ENCODE measurements at regions not wholly inside any gene's neighbourhood (a gene's known extent, or its start where the extent isn't known, plus 50 kb on each side); places are given as distances from the start of the nearest gene placed in this dataset.

DNA sequence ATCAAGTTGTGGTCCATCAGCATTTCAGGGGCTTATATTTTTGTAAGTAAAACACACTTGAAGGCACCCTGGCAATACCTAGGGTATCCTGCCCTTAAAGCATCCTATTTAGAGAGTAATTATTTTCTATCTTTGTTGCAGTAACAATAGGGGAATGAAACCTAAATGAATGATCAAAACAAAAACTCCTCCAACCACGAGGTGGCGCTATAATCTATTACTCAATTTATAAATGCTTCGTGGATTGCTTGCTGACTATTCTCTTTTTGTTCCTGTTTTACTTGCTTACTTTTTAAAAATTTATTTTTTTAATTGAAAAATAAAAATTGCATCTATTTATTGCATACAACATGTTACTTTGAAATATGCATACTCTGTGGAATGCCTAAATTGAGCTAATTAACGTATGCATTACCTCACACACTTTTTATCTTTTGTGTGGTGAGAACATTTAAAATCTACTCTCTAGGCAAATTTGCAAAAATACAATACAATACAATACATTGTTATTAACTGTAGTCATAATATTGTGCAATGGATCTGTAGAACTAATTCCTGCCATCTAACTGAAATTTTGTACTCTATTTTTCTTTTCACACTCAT lies 147.7 kb upstream of the BMPER start:
- peak; percentile 76 for DNase-seq

DNA sequence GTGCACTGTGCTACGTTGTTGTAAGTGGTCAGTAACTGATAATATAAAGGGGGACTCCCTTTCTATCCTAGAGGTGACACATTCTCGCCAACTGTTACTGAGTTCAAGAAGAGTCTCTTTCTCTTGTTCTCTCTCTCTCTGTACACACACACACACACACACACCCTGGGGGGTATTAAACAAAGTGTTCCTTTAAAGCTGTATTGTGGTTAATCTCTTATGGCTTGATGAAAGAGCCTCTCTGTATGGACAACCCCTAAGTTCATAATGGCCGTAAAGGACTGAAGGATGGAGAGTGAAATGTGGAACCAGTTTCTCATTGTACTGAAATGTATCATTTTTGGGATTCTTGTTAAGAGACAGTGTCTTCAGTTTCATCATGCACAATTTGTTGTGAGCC lies 145.2 kb upstream of the BMPER start:
- no peak for DNase-seq

DNA sequence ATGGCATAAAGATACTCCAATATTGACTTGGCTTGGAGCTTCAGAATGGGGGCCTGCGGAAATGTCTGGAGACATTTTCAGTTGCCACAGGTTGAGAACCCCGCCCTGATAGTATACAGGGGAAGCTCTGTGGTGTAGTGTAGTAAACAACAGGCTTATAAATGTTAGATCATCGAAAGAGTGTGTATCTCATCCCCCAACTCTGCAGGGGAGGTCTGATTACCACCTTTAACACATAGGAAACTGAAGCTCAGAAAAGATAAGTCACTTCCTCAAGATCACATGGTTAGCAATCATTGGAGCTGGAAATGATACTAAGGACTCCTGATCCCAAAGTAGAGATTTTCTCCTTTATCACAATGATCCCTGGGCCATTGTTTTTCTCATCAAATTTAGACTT lies 144.5 kb upstream of the BMPER start:
- no peak for DNase-seq

DNA sequence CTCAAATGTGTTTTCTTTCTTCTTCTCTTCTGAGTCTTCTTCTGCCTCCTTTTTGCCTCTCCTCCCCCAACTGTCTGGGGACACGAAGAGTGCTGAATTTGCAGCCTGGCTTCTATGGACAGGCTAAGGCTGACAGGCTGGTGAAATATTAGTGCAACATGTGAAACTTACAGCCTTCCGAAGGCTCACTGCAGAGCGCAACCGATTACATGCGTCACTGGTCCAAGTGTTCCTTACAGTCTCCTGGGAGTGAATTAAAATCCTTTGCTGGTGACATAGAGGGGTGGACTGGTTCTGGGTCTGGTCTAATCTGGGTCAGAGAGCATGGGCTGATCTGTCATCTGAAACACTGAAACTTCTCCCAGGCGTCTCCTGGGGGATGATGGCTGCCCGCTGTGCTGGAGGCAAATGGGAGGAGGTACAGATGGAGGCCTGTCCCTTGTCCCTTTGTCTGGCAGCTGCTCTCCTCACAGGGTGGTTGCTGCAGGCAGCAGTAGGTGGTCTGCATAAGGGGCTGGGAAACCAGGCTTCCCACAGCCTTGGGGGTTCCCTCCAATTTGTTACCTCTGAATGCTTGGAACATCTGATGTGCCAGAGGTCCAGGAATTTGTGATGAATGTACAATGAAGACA lies 143.8 kb upstream of the BMPER start:
- DNase-seq: peak; percentile 91

DNA sequence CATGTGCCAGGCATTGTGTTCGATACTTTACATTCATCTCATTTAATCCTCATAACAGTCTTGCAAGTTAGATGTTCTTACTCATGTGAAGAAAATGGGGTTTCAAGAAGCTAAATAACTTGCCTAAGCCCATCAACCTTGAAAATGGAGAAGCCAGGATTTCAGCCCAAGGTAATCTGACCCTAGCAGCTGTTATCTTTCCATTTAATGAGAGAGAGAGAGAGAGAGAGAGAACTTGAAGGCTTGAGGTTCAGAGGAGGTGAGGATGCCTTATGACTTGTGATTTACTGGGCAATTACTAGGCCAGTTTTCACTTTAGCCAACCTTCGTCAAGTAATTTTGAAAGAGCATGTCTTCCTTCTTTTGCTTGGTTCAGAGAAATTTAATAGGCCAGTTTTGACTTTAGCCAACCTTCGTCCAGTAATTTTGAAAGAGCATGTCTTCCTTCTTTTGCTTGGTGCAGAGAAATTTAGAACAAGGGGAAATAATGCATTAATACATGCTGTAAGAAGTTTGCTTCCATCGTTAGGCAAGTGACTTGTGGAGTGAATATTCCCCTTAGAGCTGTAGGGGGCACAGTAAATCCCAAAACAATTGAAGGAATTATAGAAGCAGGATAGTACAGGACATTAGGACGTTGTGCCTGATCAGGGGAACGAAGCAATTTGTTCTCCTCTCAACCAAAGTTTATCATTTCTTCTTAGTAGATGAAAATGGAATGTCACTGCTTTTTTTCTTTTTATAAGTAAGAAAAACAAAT lies 143.0 kb upstream of the BMPER start:
- DNase-seq: no peak

DNA sequence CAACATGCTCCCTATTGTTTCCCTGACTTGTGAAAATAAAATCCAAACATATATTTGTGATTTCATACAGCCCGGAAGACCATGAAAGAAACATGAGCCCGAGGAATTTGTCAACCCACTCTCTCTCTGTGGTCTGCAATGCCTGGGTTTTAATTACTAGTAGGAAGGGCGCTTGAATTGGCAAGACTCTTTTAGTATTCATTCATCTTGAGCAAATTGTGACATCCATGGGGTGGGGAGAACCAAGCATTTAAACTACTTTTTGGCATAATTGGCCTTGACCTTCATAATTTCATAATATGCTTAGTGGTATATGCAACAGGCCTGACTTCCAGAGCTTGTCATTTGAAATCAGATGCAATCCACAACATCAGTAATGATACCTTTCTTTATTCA lies 142.4 kb upstream of the BMPER start:
- DNase-seq: peak; percentile 27

DNA sequence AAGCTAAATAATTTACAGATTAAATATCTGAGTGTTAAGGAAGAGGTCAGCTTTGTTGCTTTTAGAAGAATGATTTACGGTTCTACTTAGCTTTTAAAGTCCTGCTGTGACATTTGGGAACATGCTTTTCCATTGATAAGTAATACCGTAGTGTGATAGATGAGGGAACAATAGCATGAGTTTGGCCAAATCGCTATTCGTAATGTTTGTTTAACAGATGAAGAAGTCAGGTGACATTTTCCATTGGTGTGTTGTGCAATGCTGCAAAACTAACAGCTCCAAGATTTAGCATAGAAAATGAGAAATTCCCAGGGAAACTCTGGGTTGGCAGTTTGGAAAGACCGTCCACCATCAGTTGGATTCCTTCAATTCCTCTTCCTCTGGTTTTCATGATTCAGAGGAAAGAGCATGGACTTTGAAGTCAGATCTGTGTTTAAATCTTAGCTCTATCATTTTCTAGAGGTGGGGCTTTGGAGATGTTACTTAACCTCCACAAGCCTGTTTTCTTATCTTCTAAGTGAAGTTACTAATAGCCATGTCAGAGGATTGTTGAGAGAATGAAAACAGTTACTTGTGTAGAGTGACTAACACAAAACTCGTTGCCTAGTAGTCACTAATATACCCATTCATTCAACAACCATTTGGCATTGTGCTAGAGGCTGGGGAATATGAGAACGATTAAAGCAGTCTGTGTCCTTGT lies 140.4 kb upstream of the BMPER start:
- no peak for DNase-seq

DNA sequence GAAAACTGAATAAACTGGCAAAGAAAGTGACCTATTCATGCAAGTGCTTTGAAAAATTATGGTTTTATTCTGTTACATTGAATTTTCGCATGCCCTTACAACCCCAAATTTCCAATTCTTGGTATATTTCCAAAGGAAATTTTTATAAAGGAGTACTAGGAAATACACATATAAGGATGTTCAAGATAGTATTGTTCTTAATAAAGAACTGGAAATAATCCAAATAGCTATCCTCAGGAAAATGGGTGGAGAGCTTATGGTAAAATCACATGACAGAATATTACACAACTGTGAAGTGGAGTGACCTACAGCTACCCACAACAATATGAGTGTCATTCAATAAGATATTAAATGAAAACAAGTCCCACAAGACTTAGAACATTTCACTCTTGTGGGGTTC lies 138.9 kb upstream of the BMPER start:
- no peak for DNase-seq

DNA sequence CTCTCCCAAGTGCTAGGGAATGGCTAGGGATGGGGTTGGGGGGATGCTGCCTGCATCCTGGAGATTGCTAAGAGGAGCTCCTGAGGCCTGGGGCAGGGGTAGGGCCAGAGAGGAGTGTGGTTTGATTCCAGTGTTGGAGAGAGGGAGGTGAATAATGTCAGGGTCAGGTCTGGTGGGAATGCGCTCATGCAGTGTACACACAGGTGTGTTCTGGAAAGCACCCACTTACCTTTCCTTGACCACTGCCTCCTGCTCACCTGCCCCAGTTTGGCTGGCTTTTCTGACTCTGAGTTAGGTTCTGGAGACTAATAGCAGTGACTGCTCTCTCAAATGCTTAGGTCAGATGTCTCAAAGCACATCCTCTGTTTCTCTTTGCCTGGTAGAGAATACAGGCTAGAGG lies 135.4 kb upstream of the BMPER start:
- DNase-seq: no peak

DNA sequence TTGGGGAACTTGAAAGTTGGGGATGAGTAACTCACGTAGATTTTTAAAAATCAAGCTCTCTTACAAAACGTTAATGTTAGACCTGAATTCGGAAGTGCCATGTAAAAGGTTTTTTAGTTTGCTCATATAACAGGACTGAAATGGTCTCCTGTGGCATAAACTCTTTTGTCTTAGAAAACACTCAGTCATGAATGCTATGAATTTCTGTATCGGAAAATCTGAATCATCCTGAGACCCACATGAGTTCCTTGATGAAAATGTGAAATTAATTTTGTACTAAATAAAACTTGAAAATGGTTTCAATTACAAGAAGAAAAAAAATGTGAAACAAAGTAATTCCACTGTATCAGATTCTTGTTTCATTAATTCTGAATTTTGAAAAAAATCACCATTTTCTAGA lies 134.8 kb upstream of the BMPER start:
- DNase-seq: no peak

DNA sequence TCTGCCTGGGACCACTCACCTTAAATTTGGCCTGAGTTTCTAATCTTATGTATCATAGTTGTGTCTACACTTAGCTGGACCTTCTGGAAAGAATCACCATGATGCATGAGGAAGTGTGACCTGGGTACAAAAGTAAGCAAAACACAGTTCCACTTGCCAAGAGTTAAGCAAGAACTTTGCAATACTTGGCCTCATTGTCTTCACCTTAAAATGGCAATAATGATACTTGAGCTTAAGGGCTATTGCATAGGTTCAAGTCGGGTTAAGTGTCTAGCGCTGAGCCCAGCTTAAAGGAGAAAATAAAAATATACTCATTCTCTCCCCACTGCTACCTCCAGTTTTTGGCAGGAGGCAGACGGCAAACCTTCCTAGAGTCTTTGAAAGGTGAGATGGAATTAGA lies 133.9 kb upstream of the BMPER start:
- DNase-seq: no peak

DNA sequence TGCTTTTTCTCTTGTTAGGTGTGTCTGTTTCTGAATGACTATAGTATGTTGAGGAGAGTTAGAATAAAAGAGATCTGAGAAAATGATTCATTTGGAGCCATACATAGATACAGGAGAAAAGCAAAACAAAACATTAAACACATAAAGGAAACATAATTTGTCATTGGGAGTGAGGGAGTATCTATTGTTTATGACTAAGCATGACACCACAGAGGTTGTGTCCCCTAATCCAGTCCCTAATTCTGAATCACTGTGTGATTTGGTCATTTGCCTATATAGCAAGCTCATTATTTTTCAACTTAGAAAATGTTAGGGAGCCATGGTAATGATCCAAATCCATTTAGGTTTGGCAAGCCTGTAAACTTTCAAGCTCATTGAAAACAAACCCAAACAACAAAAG lies 132.3 kb upstream of the BMPER start:
- DNase-seq: no peak

DNA sequence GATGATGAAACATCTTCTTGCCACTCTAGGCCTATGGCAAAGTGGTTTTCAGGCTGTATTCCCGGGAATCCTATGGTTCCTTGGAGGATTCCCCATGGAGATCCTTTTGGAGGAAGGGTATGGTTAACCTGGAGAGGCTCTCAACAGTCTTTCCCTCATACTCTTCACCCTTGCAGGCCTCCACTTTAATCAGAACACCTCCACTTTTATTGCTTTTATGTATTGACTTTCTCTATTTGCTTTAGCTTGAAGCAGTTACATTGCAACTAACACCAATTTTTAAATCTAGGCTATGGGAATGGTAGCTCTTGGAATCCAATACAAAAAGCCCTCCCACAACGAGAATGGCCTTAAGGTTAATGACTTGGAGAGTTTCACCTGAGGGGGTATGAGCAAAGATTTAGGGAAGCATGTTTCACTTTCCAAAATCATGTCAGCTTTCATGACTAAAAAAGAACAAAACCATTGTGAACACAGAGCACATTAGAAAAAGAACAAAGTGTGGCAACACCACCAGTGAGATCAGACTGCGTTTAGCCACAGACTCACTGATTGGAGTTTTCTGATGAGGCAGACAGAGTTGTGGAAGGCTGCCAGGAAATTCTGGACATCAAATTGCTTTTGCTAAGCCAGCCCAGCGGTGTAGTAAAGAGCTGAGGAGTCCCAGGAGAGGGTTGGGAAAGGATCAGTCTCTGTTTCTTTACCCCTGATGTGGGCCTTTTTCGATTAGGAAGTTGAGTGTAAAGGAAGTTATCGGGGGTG lies 130.4 kb upstream of the BMPER start:
- DNase-seq: peak; percentile 68

DNA sequence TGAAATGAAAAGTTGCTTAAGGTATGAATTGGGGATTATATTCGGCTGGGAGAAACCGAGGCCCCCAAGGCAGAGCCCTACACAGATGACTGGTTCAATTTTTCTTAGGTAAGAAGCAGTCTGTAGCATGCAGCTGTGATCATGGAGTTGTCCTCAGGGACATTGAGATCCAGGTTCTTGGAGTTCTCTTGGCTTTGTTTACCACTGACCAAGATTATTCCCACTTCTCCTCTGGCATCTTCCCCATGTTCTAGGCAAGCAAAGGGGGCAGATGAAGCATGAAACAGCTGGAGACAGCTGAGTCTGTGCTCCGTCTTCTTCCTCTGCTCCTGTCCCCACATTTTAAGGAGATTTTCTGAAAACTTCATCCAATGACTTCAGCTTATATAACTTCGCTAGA lies 129.5 kb upstream of the BMPER start:
- no peak for DNase-seq

DNA sequence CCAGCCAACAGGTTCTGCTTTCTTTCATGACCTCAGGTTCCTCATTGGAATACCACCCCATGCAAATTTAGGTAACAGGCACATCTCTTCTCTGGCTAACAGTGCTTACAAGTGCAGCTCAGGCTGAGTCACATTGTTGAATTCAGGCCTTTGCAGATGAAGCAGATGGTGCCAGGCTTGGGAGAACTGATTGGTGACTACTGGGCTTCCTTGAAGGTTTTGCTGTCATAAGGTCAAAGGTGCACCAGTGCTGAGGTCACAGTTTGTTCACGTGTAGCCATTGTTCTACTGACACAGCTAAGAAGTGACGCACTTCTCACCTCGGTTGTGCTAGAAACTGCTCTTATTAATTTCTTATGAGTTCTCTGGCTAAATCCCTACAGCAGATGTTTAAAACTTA lies 128.6 kb upstream of the BMPER start:
- DNase-seq: no peak

DNA sequence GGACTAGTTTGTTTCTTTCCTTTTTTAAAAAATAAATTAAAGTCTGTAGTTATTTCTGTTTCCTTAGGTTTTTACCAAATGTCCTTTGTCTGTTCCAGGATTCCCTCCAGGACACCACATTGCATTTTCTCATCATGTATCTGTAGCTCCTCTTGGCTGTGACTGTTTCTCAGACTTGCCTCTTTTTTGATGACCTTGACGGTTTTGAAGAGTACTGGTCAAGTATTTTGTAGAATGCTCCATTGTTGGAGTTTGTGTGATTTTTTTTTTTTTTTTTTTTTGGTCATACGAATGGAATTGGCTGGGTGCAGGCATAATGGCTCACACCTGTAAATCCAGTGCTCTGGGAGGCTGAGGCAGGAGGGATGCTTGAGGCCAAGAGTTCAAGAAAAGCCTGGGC lies 127.1 kb upstream of the BMPER start:
- DNase-seq: no peak

DNA sequence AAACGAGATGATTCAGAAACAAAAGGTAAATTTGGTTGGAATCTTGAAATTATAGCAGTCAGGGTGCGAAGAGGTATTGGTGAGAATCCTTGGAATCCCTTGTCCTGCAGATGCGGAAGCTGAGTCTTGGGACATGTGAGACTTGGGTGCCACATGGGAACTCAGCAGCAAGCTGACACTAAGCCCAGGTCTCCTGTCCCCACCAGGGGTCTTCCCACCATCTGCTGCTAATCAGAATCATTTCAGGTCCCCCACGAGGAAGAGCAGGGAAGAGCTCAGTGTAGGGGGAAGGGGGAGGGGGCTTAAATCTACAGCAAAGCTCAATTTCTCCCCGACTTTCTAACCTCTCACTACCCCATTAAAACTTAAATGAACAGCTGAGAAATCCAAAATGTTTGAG lies 126.1 kb upstream of the BMPER start:
- DNase-seq: no peak

DNA sequence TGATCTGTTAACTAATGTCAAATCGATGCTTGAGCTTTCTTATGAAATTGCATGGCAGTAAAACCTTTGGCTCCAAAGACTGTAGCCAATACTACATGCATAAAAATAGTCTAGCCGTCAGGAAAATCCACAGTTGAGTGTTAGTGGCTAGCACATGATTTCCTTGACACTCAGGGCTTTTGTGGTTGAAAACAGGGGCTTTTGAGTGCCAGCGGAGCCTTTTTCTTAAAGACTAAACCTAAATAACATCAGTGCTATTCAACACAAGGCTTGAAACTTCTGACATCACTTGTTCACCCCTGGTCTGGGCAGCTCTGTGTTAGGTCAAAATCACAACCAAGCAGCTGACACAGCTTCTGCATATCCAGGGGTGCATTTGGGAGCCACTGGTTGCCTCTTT lies 124.2 kb upstream of the BMPER start:
- DNase-seq: no peak

DNA sequence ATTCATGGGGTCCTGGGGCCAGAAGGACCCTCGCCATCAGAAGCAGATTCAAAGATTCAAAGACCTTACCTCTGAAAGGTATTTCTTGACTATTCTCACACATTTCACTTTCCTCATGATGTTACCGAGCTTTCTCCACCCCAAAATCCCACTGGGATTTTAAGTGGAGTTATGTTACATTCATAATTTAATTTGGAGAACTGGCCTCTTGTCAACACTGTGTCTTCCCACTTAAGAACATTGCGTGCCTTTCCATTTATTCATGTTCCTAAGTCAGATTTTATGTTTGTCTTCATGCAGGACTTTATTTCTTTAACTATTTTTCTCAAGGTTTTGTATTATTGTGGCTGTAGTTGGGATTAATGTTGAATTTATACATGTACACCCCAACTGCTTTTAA lies 123.5 kb upstream of the BMPER start:
- no peak for DNase-seq

DNA sequence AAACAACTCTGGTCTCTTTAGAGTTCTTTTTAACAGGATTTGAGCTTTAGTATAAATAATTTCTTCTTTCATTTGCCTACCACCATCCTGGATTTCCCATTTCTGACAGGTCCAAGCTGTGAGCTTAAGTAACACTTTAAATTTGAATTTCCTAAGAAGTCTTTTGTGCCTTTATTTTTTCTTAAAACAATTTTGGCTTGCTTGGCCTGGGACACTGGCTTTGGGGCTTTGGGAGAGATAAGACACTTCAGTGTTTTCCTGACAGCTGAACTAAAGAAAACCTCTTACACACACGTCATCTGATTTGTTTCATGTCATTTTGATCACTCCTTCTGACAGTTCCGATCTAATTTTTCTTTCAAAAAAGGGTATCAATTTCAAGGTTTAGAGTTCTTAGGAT lies 121.3 kb upstream of the BMPER start:
- no peak for DNase-seq

DNA sequence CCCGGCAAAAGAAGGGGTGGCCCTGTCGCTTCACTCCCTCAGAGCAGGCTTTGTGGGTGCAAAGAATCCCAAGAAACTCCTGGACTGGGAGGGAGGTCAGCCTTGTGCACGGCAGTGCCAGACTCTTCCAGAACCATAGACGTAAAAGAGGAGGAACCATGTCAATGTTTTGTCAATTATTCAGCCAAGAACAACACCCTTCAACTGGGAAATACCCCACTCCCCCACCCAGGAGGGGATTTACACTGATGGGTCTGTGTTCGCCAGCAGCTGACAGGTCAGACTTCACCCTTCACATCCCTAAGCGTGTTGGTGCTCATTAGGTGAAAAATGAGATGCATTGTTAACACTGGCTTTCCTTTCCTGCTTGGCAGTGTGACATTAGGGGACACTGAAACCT lies 116.8 kb upstream of the BMPER start:
- DNase-seq: peak; percentile 29

DNA sequence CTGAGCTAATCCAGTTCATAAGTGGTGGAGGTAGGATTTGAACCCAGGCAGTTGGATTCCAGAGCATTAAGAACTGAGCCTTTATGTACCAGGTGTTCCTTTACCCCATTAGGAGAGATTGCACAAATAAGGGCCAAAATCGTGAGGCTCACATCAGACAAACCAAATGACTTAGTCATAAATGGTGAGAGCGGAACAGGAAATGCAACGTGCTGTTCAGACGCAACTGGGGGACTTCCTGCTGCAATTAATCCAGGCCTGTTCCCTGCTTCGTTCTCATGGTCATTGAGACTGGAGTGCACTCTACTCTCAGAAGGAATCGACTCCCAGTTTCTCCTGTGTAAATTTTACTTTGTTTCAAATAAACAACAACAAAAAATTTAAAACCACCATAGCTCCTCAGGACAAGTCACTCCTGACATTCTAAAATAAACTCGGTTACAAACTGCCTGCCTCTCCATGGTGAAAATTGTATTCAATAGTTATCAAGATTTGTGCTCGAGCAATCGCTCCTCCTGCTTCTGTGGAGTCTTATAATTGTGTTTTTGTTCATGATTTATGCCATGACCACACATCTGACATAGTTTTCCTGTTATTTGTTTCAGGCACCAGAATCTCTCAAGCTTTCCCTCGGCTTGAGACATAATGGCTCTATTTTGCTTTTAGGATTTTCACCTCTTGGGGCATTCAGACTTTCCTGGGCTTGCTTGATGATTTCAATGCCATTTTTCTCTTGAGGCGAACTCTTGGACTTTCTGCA lies 115.3 kb upstream of the BMPER start:
- no peak for DNase-seq
